Cerebellar cortex (tissue), 1 donor: ENCODE measurements at regions not wholly inside any gene's neighbourhood (a gene's known extent, or its start where the extent isn't known, plus 50 kb on each side); places are given as distances from the start of the nearest gene placed in this dataset.

Source experiments
- DNase-seq: peaks from one replicate; pipeline ENCODE4 v3.0.0-alpha.2; 2015; ENCODE audit warnings: low spot score

DNA sequence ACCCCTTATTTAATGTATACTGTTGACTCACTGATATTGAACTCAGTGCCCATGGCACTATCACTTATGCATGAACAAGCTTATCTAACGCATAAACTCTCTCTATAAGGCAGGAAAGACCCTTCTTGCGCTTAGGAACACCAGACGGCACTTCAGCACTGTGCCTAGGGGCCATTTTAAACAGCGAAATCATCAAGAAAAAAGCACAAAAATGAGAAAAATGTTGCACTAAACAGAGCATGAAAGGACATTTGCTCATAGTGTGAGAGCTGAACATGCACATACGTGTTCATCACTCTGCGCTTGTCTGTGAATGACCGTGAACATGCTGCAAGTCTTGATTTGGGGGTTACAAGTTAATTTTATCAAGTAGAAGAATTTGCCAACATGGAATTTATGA, 109.6 kb downstream of the WDR11 start:
- no peak for DNase-seq

DNA sequence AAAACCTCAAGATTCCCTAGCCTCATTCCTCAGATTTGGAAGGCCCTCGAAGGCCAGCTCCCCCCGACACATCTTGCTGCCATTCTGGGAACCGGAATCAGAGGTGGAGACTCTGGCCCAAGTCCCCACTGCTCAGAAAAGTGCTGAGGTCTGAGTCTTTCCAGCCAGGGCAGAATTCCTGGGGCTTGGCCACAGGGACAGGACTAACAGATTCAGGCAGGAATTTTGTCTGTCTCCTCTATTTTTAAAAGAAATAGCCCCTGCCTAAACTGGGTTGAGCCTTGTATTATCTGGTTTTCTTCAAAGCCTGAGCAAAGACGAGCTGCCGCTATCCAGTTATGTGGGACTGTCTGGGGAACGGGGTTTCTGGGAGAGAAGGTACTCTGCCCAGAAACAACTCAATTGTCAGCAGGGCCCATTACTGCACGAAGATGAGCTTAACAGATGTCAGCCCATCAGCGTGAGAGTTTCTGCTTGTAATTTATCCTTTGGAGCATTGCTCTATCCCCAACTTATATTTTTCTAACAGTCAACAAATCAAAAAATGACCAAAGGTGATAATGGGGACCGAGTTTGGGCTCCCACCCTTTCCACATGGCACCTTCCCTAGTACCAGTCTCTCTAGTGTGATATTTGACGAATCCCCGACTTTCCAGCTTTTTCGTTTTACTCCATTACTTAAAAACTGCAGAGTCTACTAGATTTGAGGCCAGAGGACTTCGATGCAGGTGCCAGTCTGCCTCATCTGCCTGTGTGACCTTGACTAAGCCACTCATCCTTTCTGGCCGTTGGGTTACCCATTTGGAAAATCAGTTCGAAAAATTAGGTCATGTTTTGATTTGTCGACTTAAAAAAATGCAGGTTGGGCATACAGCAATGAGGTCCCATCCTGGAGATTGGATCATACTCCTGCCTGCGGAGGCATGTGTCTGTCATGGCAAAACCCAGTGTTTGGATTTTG, 110.9 kb downstream of the WDR11 start:
- DNase-seq = no peak

DNA sequence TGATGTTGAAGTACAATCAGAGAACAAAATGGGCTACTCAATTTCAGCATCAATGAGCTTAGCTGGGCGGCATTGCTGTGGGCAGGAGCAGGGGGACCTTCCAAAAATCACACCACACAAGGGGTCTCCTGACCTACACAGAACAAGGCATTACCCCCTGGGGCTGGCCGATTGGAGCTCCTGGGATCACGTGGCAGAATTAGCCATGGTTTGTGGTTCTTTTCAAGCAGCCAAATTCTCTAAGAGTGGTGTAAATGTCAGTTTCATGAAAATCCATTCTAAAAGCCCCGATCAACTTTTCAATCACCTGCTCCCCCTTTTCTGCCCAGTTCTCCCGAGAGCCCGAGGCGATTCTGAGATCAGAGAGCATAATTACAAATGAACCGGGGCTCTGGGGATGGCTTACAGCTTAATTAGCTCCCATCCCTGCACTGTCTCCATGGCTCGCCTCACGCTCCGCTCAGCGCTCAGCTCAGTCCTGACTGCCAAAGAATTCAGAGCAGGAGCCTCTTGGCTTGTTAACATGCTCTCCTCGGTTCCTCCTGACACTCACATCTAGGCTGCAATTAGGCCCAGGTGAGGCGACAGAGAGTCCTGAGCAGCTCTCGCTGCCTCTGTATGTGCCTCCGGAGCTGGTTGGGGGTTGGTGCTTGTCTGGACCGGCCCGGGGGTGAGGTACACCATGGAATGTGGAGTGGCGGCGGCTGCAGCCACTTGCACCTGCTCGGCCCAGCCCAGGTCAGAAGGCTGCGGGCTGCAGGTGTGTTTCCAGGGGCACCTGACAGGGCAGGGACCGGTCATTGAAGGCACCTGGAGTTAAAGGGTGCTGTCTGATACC, 111.8 kb downstream of the WDR11 start:
- DNase-seq = no peak

DNA sequence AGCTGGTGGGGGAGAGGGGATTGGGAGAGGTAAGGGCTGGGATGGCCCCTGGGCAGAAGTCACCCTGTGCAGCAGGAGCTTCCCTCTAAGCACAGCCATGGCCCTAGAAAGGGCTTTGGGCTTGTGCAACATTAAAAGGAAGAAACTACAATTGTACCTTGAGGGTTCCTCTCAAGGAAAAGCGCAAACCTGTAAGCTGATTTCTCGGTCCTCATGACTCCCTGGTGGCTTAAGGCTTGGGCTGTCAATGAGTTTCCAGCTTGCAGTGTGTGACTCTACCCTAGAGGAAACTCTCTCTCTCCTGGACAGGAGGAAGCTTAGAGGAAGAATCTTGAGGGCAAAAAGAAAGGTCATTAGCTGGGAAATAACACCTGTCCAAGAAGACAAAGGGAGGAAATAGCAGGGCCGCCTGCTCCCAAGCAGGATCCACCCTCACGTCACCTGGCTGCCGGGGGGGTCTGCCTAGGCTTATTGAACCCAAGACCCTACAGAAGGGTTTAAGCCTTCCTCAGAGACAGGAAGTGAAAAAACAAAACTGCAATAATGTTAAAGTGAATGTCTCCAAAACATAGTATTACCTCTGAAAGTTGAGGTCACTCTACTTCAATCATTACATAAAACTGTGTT, 112.5 kb downstream of the WDR11 start:
- no peak for DNase-seq

DNA sequence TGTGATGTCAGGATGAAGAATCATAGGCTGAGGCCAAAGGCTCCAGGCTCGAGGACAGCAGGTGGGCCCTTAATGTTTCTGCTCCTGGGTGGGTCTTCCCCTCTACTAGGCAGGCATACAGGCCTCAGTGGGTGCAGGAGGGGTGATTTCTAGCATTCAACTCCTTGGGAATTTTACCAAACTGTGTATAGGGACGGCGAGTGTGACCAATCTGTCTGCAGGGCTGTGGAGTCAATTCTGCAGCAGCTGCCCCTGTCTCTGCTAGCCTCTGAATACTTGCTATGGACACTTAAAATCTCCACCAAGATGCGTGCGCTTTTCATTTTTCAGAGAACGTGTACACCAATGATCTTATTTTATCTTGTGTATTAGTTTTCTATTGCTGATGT, 115.5 kb downstream of the WDR11 start:
- DNase-seq = no peak

DNA sequence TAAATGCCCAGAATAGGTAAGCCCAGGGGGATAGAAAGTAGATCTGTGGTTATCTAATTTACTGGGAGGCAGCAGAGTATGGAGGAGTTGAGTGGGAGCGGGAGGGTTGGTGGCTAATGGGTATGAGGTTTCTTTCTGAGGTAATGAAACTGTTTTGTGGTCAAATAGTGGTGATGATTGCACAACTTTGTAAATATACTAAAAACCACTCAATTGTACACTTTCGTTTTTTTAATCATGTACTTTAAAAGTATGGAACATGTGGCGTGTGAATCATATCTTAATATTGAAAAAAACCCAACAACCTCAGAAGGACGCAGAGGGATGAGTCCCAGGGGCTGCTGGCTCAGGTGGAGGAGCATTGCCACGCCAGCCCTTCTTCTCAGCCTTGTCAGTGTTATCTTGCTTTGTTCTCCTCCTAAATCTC, 118.1 kb downstream of the WDR11 start:
- DNase-seq = no peak

DNA sequence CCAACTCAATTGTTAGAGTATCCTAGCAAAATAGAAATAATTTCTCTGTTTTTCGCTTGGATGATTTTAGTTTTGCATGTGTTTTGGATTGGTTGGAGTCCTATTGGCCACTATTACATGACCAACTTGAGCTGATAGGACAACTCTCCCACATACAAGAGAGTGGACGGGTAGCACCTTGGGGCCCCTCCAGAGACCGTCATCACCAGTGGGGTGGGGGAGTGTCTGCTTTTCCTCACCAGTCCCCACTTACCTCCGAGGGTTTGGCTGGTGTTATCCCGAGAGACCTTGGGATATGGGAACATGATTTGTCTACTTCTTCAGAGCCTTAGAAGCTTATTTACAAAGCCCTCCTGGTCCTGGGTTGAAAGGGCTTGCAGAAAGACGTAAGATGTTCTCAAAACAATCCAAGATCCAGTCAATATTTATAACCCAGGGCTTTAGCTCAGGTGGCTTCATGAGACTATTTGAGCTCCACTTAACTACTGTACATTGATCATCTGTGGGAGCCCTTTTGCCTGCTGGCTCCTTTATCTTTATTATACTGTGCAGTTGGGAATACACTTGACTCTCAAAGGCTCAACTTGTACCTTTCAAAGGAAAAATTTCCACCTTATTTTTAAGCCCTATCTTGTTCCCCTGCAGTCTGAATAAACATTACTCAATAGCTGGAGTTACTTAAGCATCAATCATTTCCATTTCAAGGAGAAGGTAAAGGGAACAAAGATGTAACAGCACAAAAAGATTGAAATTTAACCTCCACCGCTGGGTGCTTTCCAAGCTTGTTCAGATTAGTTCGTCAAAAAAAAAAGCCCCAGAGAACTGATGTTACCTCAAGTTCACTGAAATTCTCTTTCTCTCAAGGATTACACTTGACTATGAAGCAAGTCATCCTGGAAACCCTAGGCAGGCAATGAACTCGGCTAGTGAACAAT, 119.7 kb downstream of the WDR11 start:
- no peak for DNase-seq

- DNase-seq = no peak
Observed at GRCh38 chr10:120971671-120972070, 120.5 kb downstream of the WDR11 start.

DNA sequence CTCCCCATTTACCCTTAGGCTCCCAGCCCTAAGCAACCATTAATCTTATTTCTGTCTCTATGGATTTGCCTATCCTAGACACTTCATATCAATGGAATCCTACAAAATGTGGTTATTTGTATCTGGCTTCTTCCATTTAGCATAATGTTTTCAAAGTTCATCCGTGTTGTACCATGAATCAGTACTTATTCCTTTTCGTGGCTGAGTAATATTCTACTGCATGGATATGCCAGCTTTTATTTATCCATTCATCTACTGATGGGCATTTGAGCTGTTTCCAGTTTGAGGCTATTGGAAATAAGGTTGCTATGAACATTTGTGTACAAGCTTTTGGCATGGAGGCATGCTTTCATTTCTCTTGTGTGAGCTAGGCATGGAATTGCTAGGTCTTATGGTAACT, 121.1 kb downstream of the WDR11 start:
- DNase-seq = no peak

DNA sequence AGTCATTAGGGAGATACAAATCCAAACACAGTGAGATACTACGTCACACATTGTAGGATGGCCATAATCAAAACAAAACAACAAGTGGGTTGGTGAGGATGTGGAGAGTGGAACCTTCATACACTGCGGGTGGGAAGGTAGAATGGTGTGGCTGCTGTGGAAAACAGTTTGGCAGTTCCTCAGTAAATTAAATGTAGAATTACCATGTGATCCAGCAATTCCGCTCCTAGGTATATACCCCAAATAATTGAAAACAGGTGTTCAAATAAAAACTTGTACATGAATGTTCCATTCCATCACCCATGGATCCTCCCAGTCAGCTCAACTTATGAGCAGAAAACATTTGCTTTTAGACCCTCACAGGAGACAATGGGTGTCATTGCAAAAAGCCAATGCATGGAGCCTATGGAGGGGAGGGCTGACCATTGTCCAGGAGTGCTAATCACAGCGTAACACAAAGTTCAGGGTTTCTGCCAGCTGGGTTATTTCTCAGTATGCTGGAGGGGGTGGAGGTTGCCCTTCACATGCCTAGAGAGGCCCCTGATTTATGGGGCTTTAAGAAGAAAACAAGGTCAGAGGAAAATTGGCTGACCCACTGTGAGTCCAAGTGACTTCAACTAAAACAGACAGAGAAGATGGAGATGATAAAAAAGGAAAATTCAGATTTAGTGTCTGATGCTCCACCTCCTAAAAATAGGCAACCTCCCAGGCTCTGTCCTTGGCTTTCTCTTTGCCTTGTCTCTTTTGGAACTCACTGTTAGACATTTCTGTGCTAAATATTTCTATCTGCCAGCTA, 124.1 kb downstream of the WDR11 start:
- no peak for DNase-seq

DNA sequence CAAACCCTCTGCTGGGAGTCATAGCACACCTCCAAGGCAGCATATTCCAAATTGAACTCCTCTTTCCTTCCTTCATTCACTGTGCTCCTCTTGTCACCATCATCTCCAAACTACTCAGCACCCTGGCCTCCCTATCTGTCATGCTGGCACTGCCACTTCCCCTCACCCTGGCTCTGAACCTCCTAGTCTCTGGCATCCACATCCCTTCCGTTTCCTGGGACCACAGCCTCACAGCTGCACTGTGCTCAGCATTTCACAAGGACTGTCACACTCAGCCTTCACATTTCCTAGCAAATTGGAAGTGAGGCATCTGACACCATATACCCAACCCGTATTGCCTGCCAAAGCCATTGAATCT, 124.7 kb downstream of the WDR11 start:
- no peak for DNase-seq

DNA sequence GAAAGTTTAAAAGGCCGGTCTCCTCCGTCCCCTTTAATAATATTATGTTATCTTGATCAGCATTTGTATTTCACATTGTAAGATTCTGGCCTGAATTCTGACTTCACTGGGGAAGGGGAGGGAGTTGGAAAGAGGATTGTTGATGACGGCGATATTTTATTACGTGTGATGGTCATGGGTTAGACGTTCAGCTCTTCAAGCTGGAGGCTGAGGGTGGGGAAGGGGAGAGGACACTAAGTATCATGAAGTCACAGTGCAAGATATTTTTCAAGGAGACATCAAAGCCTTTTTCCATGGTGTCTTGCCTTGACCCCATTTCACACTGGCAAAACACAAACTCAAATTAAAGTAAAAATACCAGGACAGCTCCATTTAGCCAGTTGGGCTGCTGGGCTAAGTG, 126.7 kb downstream of the WDR11 start:
- no peak for DNase-seq

DNA sequence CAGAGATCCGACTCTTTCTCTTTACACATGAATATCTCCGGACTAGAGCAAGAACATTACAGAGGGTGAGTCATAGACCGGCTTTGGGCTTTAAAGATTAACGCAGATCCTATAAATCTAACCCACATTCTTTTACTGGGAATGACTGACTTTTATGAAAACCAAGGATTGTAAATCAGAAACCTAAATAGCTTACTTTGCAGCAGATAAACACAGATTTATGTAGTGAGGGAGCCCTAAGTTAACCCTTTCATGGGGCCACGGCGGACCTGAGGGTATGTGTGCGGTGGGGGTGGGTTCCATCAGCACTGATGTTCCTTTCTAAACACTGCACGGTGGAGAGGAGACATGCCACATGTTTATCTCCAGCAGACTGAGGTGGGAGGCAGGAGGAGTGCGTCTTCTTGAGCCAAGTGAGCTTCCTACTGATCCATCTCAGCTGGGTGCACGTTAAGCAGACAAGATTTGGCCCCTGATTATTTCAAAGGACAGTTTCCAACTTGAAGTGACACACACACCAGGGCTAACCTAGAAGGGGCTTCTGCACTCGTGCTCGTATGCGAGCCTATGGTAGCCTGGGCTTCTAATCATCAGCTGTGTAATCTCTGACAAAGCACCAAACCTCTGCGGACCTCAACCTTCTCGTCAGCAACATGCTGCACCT, 127.6 kb downstream of the WDR11 start:
- no peak for DNase-seq

DNA sequence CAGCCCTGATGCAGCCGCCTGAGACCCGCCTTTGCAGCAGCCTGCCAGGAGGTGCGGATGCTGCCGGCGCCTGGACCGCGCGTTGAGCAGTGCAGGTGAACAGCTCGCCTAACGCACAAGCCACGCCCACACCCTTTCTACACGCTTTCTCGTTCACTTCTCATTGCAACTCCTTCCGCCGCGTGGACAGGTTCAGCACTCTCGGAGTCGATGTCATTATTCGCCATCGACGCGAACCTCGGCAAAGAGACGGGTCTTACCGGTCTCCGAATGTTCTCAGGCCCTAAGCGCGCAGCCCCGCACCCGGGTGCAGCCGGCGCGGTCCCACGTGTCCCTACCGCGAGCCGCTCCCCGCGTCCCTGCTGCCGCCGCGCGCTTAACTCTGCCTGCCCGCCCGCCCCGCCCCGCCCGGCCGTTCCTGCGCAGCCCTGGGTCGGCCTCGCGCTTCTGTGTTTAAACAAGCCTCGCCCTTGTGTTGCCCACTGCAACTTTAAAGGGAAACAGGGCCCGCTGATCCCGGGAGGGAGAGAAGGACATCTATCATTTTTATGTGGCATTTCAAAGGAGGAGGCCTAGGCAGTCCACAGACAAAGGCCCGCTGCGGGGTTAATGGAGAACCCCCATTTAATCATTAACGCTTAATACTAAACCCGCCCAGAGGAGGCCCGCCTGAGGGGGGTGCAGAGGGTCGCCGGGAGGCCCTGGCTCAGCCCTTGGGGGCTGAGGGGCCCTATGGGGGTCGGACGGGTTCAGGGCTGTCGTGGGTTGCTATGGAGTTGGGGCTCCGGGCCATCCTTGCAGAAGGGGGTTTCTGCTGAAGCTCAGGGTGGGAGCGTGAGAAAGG, 128.5 kb downstream of the WDR11 start:
- DNase-seq = no peak

DNA sequence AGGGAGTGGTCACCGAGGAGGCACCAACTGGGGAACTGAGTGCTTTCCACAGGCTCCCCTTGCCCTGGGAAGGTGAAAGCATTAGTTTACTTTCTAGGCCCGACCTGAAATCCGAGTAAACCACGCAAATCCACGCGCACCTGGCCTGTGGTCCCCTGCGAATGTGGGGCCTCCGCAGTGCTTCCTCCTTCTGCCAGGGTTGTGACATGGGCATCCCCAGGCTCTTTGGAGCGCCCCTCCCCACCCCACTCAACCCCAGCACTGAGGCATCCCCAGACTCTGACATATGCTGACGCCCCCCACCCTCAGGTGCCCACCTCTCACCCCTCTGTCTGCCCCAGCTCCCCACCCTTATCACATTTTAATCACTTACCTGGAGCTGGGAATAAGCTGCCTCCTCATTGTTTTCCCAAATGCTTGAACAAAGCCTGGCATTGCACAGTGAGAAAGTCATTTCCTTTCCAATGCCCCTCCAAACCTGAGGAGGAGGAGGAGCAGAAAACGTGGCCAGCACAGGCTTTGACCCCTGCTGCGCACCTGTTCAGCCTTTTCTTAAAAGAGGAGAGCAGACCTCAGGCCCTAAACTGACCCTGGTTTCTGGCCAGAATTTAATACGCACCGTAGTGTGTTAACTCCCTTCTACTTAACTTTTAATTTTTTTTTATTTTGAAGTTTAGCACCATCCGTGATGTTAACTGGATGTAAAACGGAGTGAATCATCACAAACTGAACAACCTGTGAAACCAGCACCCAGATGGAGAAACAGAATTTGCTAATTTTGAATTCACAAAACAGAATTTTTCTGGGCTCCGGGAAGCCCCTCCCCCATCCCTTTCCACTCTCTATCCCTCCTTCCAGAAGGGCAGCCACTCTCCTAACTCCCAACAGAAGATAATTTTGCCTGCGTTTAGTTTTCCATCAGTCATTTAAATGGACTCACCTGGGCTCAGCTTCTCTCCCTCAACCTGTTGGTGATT, 129.4 kb downstream of the WDR11 start:
- no peak for DNase-seq

GRCh38 chr10:120981601-120982391, 130.6 kb downstream of the WDR11 start:
- no peak for DNase-seq

GRCh38 chr10:120982507-120982906, 131.3 kb downstream of the WDR11 start:
- no peak for DNase-seq
